RWPE1 (cell line): ENCODE measurements at regions not wholly inside any gene's neighbourhood (a gene's known extent, or its start where the extent isn't known, plus 50 kb on each side); places are given as distances from the start of the nearest gene placed in this dataset.

Experiments used
- CTCF ChIA-PET: fragments of 350-600 bp; sonication (Branson Sonifier 250); formaldehyde crosslinking; extraction: SDS; loops from one replicate; lab custom pipeline; 2021; lab: Yijun Ruan, JAX
- POLR2A ChIA-PET: fragments of 400-600 bp; formaldehyde crosslinking; extraction: SDS; loops from one replicate; lab custom pipeline; 2020; ENCODE audit warnings: antibody characterized with exemption; ENCODE audit not compliant: low non-redundant PET; lab: Yijun Ruan, JAX
- DNase-seq: peaks from one replicate; pipeline ENCODE4 v3.0.0; 2012; ENCODE audit warnings: low spot score
- H3K27ac ChIP-seq: fragments of 450-650 bp; 2 replicates; pipeline ENCODE4 v1.5.1; 2017
- TF ChIP-seq, protein P1 (sequence below): fragments of 450-650 bp; conservative IDR thresholded peaks from 2 replicates; pipeline ENCODE4 v1.5.1; 2017; ENCODE audit warnings: low read depth, mild to moderate bottlenecking

DNA sequence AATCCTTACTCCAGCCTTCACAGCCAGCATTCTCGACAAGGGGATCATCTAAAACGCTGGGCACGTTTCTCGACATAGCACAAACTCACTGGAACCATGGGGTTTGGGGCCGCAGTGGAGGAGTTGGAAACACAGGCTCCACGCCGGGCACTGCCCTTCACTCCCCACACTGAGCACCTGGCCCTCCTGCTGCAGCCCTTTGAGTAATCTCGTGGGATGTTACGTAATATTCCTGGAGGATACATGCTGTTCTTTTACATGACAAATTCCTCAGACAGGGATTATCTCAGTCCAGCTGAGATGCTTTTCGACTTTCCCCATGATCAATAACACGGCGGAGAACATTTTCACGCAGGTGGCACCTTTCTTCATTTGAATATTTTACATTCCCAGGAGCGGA, 408.0 kb downstream of the SHANK2 start:
- DNase-seq = no peak
- no peak overlapping the region for H3K27ac ChIP-seq
- ChIA-PET POLR2A (no interaction called here), CTCF (no interaction called here)
- TF ChIP-seq, protein P1, sequence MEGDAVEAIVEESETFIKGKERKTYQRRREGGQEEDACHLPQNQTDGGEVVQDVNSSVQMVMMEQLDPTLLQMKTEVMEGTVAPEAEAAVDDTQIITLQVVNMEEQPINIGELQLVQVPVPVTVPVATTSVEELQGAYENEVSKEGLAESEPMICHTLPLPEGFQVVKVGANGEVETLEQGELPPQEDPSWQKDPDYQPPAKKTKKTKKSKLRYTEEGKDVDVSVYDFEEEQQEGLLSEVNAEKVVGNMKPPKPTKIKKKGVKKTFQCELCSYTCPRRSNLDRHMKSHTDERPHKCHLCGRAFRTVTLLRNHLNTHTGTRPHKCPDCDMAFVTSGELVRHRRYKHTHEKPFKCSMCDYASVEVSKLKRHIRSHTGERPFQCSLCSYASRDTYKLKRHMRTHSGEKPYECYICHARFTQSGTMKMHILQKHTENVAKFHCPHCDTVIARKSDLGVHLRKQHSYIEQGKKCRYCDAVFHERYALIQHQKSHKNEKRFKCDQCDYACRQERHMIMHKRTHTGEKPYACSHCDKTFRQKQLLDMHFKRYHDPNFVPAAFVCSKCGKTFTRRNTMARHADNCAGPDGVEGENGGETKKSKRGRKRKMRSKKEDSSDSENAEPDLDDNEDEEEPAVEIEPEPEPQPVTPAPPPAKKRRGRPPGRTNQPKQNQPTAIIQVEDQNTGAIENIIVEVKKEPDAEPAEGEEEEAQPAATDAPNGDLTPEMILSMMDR = no peak

- POLR2A ChIA-PET = no interaction called here
- TF ChIP-seq, protein P1 = no peak
- H3K27ac ChIP-seq = no peak overlapping the region
- CTCF ChIA-PET = no interaction called here
- DNase-seq = no peak
Observed at GRCh38 chr11:70845591-70846041, 406.8 kb downstream of the SHANK2 start.

DNA sequence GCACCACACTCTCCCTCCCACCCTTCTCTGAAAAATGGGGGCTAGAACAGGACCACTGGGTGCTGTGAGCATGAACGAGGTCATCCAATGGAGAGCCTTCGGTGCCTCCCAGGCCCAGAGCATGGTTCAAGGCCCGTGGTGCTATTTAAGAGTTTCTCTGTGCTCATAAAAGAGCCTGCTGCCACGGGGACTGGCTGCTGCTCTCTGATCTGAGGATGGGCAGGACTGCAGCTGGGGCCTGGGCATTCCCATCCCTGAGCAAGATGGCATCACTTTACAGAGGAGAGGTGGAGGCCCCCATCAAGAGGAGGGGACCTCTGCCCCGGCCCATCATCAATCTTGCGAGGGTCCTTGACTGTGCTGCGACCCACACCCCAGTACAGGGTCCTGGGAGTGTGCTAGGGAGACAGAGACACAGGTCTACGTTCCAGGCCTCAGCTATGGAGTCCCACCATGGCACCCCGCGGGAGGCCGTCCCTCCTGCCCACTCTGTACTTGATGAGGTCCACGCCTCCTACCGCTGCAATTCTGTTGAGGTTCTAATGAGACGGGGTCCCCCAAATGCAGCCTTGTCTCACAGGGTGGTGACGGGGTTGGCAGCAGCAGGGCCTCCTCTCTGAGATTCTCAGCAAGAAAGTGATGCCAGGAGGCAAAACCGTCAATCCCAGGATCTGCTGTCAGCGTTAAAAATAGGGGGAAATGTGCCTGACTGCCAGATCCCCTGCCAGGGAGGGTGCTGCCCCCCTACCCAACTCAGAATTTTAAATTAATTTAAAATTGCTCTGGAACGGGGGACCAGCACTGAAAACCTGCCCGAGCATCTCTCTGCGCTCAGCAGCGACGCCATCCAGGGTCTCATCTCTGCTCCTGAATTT, 405.4 kb downstream of the SHANK2 start:
- POLR2A ChIA-PET = no interaction called here
- TF ChIP-seq, protein P1 = no peak
- H3K27ac ChIP-seq = no peak overlapping the region
- CTCF ChIA-PET = interaction anchor here (0.6 kb wide), 1 partner anchor 7 kb away, joined by 3 read pairs; no protein-coding TSS in a partner anchor
- no peak for DNase-seq

- no peak for DNase-seq
- TF ChIP-seq, protein P1 = no peak
- ChIA-PET POLR2A (no interaction called here), CTCF (interaction anchor here (0.5 kb wide), 1 partner anchor 28 kb away, joined by 4 read pairs; no protein-coding TSS in a partner anchor)
- no peak overlapping the region for H3K27ac ChIP-seq
Observed at GRCh38 chr11:70848243-70848750, 404.1 kb downstream of the SHANK2 start.

DNA sequence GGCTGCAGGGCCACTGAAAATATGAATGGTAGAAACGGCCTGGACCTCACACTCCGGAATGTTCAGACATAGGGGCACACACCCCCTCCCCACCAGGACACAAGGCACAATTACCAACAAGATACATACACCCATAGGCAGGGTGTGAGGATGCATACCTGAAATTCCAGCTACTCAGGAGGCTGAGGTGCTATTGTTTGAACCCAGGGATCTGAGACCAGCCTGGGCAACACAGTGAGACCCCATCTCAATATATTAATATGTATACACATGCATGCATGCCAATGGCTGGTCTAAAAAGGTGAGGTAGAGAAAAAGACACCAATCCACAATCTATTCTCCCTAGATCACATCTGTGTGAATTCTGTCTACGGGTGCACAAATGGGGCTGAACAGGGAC, 403.3 kb downstream of the SHANK2 start:
- ChIA-PET POLR2A (no interaction called here), CTCF (no interaction called here)
- no peak overlapping the region for H3K27ac ChIP-seq
- DNase-seq = no peak
- TF ChIP-seq, protein P1 = no peak

DNA sequence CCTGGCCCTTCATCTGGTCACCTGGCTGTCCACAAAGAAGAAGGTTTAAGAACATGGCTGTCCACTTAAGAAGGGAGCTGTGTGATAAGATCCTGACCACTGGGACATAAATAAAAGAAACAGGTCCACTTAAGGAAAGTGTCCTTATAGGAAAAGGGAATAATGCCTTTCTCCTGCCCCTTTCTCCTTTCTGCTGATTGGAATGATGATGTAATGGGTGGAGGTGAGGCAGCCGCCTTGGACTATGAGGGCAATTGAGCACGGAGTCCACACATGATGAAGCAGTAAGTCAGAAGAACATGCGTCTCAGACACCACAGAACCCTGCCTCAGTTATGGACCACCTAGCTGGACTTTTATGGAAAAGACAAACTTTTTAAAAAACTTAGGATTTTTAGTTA, 401.1 kb downstream of the SHANK2 start:
- CTCF ChIA-PET = no interaction called here
- DNase-seq = no peak
- POLR2A ChIA-PET = no interaction called here
- H3K27ac ChIP-seq = no peak overlapping the region
- TF ChIP-seq, protein P1 = no peak
